ENCODE measurements at regions not wholly inside any gene's neighbourhood (a gene's known extent, or its start where the extent isn't known, plus 50 kb on each side); places are given as distances from the start of the nearest gene placed in this dataset.
"Not testable (repeated sequence)": the region's sequence is repeated elsewhere in the genome, so short reads cannot be mapped to it uniquely, and the experiment has no call there.

DNA sequence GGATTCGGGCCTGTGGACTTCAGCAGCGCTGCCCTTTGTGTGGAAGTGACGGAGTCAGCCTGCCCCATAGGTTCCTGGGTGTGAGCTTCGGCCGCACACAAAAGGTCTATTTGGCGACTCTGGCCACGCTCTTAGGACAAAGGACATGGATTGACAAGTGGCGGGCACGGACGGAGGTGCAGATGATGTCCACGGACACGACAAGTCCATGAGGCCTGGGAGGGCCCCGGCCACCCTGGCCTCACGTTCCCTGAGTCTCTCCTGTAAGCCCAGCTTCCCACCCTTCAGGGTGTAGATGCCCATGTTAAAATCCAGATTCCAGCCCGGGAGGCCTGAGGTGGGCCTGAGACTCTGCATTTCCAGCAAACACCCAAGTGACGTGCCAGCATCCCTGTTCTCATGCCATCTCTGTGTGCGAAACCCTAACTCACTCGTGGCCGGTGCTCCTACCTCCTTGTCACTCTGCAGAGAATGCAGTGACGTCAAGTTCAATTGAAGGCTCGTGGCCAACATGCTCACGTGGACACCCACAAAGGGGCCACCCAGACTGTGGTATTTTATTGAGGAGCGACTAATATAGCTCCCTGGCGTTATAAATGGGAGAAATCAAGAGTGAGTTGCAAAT lies 111.7 kb downstream of the RTP5 start:
- DNase-seq (ENCODE audit: low read depth in 3 of 3, low spot score in 2 of 3): no peak

DNA sequence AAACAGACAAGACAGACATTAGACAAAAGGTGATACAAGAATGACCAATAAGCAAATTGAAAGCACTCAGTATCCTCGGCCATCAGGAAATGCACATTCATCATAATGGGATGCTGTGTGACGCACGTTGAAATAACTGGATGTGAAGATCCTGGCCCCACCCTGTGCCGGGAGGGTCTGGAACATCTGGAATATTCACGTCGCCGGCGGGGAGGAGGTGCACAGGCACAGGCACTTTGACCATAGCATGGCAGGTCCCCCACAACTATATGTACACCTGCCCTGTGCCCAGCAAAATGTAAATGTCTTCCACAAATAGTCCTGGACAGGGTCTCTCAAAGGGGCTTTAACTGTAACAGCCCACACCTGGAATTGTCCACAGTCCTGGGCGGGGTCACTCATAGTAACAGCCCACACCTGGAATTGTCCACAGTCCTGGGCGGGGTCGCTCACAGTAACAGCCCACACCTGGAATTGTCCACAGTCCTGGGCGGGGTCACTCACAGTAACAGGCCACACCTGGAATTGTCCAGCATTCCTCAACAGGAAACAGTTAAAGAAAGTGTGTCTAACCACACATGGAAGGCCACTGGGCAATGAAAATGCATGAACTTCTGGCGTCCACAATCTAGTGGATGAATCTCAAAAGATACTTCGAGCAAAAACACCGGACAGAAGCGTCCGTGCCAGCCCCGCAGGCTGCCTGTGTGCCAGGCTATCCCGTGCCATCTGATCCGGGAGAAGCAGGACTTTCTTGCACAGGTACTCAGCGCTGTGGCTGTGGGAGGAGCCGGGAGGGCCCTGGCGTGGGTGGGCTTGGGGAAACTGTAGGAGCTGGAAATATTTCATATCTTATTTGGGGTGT lies 113.4 kb downstream of the RTP5 start:
- DNase-seq (ENCODE audit: low read depth in 3 of 3, low spot score in 2 of 3): no peak

DNA sequence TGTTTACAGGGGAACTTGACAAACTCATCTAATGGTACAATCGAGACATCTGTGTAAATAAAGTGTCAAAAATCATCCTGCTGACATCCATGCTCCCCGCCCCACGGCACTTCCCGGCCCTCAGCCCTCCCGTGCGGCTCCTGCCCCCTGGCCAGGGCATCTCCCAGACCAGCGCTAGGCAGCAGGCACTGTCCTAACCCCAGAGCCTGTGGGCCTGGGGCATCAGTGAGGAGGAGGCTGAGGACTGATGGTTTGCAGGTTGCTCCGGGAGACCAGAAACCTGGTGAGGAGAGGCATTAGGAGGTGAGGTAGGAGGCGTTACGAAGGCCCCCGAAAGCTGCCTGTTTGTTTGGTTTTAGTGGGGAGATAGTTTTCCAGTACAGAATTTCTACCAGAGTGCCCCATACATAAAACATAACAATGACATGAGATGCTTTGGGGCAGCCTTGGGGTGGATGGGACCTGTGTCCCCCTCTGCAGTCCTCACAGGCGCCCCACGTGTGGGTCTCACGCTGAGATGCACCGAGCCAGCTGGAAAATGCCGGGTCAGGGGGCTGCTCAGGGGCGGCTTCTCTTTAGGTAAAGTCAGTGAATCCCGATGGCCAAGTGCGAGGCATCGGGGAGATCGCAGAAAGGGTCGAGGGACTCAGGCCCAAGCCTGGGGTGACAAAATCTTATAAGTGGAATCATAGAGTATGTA lies 114.2 kb downstream of the RTP5 start:
- DNase-seq (ENCODE audit: low read depth in 3 of 3, low spot score in 2 of 3): no peak

DNA sequence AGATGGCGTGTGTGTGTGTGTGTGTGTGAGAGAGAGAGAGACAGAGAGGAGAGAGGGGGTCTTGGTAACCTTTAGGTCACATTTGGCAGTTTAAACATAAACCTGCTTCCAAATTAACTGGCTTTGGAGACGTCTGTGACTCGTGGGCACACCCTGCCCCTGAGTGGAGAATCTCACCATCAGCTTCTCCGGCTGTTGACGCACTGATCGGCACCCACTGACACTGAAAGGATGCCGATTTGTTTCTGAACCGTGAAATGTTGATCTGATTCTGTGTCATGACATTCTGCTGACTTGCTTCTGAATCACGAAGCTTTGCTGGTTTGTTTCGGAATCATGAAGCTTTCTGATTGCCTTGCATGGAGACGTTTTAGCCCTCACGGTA lies 114.7 kb downstream of the RTP5 start:
- DNase-seq (ENCODE audit: low read depth in 3 of 3, low spot score in 2 of 3): no peak

DNA sequence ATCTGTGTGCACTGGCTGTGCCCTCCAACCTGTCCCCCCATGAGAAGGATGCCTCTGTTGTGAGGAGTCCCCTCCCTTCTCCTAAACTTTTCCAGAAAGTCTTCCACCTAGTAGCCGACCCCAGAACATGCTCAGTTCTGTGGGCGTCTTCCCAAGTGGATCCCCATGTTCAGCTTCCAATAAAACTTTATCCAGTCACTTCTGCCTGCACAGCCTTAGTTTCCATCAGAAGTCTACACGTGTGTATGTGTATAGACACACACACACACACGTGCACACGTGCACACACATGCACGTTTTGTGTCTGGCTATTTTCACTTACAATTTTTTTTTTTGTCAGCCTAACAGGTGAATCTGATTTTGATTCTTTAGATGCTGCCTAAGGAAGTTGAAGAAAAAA lies 115.1 kb downstream of the RTP5 start:
- DNase-seq (ENCODE audit: low read depth in 3 of 3, low spot score in 2 of 3): no peak

DNA sequence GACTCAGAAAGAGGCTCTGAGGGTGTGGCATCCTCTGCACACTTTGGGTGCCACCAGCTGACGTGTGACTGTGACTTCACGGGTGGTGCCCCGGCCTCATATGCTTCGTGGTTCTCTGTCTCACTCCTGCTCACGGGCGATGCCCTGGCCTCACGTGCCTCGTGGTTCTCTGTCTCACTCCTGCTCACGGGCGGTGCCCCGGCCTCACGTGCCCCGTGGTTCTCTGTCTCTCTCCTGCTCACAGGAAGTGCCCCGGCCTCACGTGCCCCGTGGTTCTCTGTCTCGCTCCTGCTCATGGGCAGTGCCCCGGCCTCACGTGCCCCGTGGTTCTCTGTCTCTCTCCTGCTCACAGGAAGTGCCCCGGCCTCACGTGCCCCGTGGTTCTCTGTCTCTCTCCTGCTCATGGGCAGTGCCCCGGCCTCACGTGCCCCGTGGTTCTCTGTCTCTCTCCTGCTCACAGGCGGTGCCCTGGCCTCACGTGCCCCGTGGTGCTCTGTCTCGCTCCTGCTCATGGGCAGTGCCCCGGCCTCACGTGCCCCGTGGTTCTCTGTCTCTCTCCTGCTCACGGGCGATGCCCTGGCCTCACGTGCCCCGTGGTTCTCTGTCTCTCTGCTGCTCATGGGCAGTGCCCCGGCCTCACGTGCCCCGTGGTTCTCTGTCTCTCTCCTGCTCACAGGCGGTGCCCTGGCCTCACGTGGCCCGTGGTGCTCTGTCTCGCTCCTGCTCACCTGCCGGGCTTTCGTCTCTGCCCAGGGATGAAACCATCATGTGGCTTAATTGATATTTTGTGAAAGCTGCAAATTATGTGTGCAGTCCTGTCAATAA lies 115.8 kb downstream of the RTP5 start:
- DNase-seq (ENCODE audit: low read depth in 3 of 3, low spot score in 2 of 3): not testable (repeated sequence)

DNA sequence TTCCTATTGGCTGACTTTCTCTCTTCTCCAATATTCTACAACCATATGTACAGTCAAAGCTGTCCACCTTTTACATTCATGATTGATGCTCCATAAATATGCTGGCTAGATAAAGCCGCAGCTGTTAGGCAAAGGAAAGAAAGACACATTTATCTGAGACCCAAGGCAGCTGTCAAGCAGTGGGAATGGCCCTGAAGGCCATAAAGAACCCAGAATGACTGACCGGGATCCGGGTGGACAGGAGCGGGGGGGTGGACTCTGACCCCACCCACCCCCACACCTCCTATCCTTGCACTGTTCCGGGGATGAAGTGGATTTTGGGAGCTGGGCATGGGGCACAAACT lies 116.4 kb downstream of the RTP5 start:
- no peak for DNase-seq (ENCODE audit: low read depth in 3 of 3, low spot score in 2 of 3)

DNA sequence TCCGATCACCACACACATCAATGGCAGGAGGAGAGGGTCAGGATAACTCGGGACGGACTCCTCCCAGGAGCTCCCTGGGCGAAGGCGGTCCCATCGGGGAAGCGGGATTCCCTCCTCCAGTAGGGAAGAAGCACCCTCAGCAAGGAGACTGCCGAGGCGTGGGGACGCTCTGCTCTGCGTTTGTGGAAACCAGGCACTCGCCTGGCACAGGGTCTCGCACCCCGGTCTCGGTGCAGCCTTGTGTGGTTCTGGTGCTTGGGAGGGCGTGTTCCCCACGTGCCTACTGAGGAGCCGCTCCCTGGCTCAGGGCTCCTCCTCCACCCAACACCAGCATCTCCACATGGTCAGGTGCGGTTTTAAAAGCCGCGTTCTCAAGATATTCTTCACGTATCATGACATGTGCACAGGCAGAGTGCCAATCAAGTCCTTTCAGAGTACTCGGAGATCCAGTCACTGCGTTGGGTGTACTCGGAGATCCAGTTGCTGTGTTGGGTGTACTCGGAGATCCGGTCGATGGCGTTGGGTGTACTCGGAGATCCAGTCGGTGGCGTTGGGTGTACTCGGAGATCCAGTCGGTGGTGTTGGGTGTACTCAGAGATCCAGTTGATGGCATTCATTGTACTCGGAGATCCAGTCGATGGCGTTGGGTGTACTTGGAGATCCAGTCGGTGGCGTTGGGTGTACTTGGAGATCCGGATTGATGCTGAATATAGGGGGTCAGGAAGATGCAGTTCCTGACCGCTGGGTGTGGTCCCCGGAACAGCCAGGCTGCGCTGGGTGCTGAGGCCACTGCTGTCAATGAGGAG lies 117.5 kb downstream of the RTP5 start:
- no peak for DNase-seq (ENCODE audit: low read depth in 3 of 3, low spot score in 2 of 3)

DNA sequence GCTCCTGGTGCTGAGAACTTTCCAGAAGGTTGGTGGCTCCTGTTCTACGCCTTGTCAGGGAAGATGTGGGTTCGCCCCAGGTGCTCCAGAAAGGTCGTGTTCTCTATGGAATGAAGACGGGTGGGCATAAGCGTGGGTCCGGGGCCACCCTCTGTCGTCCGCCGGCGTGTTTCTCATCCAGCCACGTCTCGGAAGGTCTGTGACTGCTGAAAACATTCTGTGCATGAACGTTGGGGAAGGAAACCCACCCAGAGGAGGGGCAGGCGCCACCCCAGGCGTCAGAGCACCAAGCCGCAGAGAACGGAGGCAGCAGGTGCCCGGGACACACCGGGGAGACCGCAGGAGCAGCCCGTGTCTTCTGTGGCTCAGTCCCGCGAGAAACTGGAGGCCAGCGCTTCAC lies 118.2 kb downstream of the RTP5 start:
- DNase-seq (ENCODE audit: low read depth in 3 of 3, low spot score in 2 of 3): no peak

DNA sequence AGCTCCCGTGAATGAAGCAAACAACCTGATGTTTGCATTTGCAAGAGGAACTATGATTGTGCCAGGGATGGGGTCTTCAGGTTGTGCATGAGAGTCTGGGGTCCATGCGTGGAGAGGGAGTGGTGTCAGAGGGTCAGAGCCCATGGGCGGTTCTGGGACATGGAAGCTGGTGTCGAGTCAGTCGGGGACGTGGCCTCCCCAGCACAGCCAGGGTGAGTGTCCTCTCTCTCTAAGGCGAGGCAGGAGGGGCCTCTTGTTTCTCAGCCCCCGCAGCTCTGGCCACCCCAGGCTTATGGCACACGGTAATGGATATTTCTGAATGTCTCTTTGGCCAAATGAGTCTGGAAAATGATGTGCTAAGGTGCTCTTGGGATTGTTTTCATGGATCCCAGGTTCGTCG lies 118.6 kb downstream of the RTP5 start:
- DNase-seq (ENCODE audit: low read depth in 3 of 3, low spot score in 2 of 3): no peak

DNA sequence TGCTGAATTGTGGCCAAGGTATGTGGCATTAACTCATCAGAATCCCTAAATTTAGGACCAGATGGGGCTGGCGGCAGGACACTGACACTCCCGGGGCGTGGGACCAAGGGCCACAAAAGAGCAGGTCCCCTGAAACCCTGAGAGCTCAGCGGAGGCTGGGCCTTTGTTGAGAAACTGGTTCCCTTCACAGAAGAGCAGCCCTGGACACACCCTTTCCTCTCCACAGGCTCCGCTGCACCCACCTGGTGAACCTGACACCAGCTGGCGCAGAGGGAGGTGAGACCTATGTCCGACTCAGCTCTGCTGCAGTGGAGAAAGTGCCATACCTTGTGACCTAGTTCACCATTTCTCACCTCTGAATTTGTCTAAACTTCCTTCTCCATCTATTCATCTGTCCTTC lies 119.5 kb downstream of the RTP5 start:
- no peak for DNase-seq (ENCODE audit: low read depth in 3 of 3, low spot score in 2 of 3)

DNA sequence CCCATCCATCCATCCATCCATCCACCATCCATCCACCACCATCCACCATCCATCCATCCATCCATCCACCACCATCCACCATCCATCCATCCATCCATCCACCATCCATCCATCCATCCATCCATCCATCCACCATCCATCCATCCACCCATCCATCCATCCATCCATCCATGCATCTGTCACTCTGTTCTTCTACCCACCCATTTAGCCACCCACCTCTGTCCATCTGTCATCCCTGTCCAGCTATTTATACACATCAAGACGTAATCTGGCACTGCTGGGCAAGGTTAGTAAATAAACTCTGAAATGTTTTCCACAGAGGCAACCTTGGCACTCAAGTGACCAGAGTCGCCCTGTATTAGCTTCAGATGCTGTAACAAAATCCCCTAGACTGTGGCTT lies 120.9 kb downstream of the RTP5 start:
- DNase-seq (ENCODE audit: low read depth in 3 of 3, low spot score in 2 of 3): no peak

DNA sequence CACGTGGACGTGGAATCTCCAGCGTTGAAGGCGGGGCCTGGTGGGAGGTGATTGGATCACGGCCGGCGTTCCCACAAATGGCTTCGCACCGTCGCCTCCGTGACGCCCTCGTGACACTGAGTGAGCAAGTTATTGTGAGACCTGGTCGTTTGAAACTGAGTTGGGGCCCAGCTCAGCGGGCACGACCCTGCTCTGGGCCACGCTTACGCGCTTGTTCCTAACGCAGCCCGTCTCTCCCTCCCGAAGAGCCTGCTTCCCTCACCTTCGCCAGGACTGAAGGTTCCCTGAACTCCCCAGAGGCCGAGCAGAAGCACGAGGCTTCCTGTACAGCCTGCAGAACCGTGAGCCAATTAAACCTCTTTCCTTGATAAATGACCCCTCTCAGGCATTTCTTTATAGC lies 121.8 kb downstream of the RTP5 start:
- no peak for DNase-seq (ENCODE audit: low read depth in 3 of 3, low spot score in 2 of 3)

DNA sequence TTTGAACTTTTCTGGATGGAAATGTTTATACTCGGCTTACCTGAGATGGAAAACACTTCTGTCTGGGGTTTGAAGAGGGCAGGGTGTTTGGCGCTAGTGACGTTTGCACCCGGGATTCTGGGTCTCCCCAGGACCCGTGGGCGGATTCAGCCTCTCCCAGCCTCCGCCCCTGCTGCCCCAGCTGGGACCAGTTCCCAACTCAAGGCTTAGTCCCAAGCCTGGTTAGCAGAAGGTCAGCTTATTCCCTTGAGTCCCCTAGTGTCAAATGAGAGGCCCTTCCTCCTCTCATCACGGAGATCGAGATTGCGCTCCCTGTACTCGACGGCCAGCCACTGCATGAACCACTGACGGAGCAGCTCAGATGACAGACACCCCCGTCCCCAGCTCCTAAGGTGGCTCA lies 123.2 kb downstream of the RTP5 start:
- no peak for DNase-seq (ENCODE audit: low read depth in 3 of 3, low spot score in 2 of 3)

DNA sequence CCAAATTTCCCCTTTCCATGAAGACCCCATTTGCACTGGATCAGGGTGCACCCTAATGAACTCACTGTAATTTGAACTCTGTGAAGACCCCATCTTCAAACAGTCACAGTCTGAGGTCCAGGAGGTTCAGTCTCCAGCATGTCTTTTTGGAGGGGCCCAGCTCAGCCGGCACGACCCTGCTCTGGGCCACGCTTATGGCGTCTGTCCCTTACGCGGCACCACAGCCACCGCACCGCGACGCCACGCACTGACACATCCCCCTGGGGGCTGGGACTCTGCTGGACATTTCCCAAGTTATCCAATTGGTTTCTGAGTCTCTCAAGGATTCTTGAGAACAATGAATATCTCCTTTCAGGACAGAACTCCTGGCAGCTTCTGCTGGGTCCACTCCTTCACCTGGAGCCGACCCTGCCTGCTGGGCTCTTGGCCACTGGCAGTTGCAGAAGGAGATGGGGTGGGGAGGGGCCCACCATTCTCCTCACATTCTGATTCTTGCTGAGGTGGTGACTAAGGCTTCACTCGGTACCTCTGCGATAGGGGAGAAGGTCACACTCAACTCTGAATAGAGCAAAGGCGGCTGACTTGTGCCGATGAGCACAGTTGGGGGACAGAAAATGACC lies 124.0 kb downstream of the RTP5 start:
- DNase-seq (ENCODE audit: low read depth in 3 of 3, low spot score in 2 of 3): no peak

DNA sequence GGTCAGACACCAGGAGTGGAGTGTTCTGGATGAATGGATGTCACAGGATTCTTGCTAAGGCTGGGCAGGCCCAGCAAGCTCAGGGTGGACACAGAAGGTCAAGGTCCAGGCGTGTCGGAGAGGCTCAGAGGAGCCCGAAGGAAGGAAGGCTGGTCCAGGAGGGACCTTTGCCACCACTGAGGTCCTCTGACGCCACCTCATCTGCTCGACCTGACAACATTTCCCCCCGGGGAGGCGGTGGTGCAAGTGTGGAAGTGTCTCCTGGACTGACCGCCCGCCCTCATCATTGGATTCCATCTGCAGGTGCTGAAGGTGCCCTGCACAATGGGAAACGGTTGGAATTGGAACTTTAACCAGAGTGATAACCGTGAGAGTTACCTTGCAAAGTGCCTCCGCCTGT lies 124.6 kb downstream of the RTP5 start:
- no peak for DNase-seq (ENCODE audit: low read depth in 3 of 3, low spot score in 2 of 3)

DNA sequence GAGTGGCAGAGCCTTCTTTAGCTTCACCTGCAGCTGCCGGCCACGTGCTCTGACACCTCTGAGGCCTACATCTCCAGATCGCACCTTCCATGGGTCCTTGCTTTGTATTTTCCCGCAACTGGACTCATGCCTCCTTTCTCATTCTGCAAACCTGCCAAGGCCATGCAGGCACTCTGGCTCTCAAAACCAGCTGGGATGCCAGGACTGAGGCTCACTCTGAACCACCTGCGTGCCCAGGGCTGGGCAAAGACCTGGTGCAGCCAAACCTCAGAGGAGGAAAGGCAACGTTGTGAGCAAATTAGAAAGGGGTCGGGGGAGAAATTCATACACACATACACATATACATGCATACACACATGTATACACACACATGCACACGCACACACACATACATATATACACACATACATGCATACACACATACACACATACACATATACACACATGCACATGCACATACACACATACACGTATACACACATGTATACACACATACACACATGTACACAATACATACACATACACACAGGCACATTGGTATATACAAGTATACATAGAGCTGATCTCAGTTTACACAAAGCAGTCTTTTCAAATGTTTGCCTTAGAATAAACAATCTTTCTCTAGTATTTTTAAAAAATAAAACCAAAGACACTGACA lies 125.2 kb downstream of the RTP5 start:
- no peak for DNase-seq (ENCODE audit: low read depth in 3 of 3, low spot score in 2 of 3)

DNA sequence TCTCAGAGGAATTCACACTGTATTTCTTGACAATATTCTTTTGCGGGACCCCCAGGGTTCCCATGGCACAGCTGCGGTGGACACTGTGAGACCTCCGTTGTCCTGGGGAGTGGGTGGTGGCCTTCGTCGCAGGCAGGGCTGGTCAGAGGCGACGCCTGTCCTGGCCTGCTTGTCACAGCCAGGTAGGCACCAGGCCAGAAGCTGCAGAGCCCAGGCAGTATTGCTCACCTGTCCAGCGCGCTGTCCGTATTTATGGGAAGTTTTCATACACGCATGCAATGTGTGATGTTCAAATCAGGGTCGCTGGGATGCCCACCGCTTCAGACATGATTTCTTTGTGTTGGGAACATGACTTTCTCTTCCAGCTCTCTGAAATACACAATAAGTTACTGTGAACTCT lies 126.6 kb downstream of the RTP5 start:
- no peak for DNase-seq (ENCODE audit: low read depth in 3 of 3, low spot score in 2 of 3)

DNA sequence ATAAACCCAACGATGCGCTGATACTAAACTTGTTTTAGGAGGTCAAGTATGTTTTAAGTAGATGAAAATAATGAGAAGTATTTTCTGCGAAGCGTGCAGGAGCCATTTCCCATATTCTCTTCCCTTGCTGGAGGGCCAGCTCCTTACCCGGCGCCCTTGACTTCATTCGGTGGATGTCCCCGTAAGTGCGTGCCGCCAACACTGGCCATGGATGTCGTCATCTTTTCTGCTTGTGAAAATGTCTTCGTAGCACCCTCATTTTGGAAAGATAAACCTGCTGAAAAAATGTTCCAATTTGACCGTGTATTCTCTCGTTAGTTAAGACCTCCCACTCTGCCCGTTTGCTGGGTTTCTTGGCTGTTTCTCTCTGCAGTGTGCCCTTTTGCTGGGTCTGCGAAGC lies 127.5 kb downstream of the RTP5 start:
- DNase-seq (ENCODE audit: low read depth in 3 of 3, low spot score in 2 of 3): no peak

Measured in right renal cortex interstitium (tissue), 3 donors.